T-helper 2 cell (primary cell): ENCODE measurements at regions not wholly inside any gene's neighbourhood (a gene's known extent, or its start where the extent isn't known, plus 50 kb on each side); places are given as distances from the start of the nearest gene placed in this dataset.

Experiments used
- DNase-seq, 5 experiments: peaks; one replicate each; pipeline versions ENCODE4 v3.0.0 to v3.0.0-alpha.2; 2012 to 2022

DNA sequence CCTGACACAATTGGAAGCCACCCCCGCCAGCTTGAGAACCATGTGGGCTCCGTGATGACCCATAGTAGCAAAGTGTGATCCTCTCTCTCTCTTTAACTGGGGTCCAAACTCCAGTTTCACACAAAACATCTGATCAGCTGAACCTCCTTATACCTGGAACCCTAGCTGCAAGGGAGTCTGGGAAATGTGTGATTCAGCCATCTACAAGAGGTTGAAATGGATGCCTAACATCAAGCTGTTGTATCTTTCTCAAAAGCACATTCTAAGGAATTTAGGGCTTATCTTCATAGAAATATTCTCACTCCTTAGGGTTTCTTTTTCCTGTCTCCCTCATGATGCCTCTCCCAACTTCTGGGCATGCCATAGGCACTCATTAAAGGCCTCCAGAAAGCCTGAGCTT lies 126.0 kb downstream of the BCOR start:
- no peak for DNase-seq

DNA sequence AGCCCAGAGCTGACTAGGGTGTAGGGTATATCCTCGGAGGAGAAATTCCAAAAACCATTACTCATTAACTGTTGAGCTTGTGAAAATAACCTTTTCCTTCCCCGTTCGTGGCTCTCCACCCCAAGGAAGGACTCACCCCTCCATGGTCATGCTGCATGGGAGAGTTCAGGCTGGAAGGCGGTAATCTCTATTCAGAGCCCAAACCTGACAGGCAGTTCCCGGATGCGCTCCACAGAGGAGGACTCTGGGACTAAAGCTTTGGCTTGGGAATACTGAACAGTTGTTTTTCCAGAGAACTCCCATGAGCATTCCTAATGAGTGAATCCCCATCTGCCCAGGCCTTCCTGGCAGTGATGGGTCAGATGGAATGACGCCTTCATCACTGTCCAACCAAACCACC lies 125.4 kb downstream of the BCOR start:
- no peak for DNase-seq

DNA sequence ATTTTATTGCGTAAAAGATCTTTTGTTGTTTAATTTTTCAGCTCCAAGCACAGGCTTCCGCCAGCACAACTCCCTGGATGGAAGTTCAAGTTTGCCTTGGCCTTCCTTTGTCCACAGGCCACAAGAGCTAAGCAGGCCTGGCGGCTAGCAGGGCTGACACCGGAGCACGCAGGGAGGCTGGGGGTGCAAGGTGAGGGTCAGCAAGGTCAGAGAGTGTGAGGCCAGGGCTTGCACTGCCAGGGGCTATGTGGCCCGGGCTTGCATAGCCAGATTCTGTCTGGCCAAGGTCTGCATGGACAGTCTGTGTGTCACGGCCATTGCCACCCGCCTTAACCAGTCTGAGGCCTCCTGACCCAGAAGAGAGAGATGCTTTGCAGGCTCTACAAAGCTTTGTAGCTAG lies 123.9 kb downstream of the BCOR start:
- DNase-seq = no peak

GRCh38 chrX:39974270-39974669 lies 123.5 kb downstream of the BCOR start:
- DNase-seq = no peak

DNA sequence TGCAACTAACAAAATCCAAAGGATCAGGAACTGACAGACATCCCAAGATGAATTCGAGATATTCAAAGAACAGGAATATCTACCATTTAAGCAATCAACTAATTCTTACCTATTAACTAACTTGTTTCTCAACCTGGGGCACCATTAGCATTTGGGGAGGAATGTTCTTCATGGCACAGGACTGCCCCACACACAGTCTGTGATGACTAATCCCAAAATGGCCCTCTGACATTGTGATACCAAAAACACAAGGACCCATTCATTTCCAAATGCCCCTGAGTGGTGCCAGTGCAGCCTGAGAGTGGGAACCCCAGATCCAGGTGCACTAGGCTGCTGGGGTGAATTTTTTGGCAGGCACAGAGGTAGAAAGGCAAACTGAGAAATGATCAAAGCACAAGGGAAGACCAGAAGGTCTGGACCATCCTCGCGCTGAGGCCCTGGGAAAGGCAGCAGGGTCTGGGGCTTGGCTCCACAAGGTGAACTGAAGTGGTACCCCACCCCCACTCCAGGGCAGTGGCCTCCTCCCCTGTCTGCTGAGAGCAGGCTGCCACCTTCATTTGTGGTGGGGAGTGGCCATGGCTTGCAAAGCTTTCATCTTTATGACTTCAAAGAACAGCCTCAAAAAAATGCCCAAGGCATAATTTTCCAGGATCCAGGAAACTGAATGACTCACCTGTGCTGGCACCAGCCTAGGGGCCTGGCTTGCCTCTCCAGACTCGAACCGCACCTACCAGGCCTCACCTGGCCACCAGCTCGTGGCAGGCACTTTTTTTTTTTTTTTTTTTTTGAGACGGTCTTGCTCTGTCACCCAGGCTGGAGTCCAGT lies 122.4 kb downstream of the BCOR start:
- no peak for DNase-seq

DNA sequence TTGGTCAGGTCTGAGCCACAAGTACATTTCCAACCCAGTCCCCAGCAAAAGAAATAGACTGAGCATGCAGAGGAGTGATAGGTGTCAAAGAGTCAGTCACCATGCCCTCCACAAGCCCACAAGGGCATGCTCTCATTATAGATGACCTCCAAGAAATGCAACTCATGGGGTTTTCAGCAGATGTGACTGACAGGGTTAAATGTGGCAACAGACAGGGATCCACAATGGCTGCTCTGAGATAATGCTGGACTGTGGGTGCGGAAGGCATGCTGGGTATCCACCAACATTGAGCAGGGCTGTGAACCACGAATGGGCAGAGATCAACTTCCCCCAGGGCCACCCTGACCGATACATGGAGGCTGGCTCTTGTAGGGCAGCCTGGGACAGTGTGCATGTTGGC lies 115.8 kb downstream of the BCOR start:
- no peak for DNase-seq

DNA sequence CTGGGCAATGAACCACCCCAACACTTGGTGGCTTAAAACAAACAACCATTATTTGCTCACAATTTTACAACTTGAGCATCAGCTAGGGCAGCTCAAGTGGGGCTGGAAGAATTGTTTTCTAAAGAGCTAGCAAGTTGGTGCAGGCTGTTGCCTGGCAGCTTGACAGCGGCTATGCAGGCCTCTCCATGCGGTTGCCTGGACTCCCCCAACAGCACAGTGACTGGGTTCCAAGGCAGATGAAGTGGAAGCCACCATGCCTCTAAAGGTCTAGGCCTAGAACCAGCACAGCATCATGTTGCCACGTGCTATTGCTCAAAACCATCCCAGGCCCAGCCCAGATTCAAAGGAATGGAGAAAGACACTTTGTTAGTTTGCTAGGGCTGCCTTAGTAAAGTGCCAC lies 114.8 kb downstream of the BCOR start:
- no peak for DNase-seq

DNA sequence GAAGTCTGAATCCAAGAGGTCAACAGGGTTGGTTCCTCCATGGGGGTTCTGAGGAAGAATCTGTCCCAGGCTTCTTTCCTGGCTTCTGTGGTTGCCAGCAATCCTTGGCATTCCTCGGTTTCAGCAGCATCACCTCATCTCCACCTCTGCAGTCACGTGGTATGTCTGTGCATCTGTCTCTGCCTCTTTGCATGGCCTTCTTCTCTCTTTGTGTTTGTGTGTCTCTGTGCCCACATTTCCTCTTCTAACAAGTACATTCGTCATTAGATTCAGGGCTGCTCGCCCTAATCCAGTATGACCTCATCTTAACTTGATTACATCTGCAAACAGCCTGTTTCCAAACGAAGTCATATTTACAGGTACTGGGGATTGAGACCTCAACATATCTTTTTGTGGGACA lies 114.0 kb downstream of the BCOR start:
- no peak for DNase-seq

- DNase-seq = no peak
Observed at GRCh38 chrX:39984191-39984956, 113.4 kb downstream of the BCOR start.

DNA sequence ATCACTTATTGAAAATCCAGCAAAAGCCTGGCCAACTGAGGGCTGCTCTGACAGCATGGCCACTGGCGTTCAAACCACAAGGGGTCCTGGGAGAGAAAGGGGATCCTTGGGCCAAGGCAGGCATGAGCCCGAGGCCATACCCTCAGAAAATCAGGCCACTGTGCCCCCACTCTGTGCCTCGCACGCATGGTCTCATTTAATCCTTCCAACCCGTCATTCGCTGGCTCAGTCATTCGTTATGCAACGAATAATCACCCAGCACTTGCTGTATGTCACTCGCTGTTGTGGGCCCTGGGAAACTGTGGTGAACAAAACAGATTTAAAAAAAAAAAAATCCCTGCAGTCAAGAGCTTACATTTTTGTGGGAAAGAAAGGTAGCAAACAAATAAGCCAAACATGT lies 112.7 kb downstream of the BCOR start:
- no peak for DNase-seq

DNA sequence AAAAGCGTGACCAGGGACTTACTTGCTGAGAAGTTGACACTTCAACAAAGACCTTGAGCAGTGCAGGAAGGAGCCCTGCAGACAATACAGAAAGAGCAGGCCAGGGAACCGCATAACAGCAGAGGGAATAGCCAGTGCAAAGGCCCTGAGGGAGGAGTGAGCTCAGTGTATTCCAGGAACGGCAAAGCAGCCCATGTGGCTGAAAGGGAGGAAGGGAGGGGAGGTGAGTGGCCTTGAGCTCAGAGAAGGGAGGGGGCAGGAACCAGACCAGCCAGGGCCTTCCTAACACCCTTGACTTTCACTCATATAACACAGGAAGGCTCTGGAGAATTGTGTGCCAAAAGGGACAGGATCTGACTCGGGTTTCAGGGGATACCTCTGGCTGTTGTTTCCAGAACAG lies 112.2 kb downstream of the BCOR start:
- DNase-seq = no peak

- no peak for DNase-seq
Observed at GRCh38 chrX:39988496-39988895, 109.3 kb downstream of the BCOR start.

- no peak for DNase-seq
Observed at GRCh38 chrX:39990388-39990787, 107.4 kb downstream of the BCOR start.

DNA sequence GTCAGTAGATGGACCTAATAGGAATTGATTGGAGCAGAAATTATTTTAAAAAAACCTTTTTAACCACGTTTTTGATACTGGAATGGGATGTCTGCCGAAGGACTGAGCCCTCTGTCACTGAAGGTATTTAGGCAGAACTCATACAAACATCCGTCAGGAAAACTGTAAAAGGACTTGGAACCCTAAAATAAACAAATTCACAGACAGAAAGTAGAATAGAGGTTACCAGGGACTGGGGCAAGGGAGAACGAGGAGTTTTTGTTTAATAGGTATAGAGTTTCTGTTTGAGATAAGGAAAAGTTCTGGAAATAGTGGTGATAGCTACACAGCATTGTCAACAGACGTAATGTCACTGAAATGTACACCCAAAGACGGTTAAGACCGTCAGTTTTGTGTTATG lies 105.5 kb downstream of the BCOR start:
- DNase-seq = no peak

DNA sequence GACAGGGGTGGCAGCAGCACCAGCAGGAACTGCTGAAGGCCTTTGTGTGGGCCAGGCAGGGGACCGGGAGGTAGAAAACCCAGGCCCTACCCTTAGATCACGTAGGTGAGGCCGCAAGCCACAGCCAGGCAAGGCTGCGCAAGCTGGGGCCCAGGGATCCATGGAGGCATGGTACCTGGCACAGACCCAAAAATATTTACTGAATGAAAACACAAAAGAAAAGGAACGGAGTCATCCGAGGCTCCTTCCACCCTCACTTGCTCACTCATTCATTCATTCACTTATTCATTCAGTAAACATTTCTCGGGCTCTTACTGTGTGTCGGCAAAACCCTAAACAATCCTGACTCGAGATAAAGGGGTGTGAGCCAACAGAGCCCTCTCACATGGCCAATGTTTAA lies 102.3 kb downstream of the BCOR start:
- DNase-seq = no peak

DNA sequence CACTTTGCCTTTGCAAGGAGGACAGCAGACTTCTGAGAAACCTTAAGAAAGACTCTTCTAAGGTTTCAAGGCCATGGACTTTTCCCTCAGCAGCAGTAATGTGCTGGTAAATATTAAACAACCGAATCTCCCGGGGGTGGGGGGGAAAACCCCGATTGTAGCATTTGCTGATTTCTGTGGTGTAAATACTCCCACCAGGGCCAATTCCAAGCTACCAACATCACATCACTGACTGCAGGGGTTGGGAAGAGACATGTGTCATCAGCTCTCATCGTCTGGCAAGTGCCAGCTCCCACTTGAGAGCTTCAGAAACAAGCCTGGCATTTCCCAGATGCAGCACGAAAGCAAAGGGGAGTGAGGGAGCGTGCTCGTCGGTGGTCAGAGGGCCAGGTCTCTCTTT lies 101.2 kb downstream of the BCOR start:
- DNase-seq = no peak

DNA sequence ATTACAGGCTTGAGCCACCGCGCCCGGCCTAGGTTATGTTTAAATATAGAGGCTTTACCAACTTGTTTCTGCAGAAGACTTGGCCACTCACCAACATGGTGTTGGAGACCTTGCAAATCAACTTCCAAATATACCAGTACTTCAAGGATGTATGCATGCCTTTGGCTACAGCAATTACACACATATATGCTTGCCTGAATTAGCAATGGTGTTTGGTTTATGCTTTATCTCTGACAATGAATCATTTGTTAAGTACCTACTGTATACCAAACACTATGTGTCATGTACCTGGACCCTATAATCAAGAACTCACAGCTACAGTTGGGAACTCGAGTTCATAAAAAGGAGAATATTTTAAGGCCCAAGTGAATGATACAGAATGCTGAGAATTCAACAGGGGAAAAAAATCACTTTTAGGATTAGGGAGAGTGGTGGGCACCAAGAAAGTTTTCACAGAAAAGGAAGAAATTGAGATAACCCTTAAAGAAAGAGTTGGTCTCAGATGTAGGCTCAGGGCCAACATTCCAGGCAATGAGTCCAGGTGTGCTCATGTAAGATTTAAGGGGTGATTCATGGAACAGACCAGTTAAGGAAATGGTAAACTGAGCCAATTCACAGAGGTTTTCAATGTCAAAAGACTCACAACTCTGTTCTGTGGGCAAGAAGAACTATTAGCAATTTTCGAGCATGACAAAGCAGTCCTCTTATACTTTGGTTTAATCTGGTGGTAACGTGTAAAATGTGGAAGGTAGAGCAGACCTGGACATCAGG lies 98.9 kb downstream of the BCOR start:
- DNase-seq = no peak
